Jurkat, Clone E6-1 (cell line): ENCODE measurements at regions not wholly inside any gene's neighbourhood (a gene's known extent, or its start where the extent isn't known, plus 50 kb on each side); places are given as distances from the start of the nearest gene placed in this dataset.

ENCODE experiments used
- DNase-seq: peaks from one replicate; pipeline ENCODE4 v3.0.0-alpha.2; 2011; ENCODE audit warnings: low read depth, low spot score
- H3K4me3 ChIP-seq: 2 replicates; pipeline ENCODE4 v1.5.1; 2011; ENCODE audit warnings: mild to moderate bottlenecking, low read length, control low read depth, moderate library complexity

DNA sequence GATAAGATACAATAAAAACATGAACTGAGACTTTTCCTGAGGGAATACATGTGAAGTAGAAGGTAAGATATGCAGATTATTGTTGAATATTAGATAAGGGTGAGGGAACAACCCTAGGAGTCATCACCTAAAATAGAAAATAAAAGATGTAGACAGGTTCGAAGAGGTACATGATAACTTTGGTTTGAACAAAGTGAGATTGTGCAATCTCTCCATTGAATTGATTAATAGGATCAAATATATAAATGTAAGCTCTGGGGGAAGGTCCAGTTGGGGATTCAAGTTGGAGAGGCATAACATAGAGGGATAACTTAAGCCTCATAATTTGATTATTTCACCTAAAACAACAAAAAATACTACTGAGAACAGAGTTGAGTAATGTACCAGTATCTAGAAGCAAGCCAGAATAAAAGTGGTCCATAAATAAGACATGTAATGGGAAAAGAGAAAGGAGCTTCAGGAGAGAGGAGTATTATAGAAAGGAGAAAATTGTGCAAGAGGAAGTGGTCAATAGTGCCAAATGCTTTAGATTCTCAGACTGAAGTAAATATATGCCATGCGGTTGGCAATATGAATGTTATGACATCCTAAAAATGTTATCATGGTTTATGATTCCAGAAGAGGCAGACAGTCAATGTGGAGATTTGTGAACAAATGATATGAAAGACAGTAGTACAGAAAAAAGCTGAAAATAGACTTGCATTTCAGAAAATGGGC lies 282.3 kb upstream of the CHRM2 start:
- H3K4me3 ChIP-seq, result no peak overlapping the region
- no peak for DNase-seq

DNA sequence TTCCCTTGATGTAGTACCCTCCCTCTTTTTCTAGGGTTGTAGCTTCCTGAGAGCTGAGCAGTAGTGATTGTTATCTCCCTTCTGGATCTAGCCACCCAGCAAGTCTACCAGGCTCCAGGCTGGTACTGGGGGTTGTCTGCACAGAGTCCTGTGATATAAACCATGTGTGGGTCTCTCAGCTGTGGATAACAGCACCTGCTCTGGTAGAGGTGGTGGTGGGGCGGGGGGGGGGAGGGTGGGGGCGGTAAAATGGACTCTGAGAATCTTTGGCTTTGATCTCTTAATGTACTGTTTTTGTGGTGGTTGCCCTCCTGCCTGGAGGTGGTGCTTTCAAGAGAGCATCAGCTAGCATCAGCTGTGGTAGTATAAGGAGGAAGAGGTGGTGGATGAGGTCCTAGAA lies 302.0 kb upstream of the CHRM2 start:
- DNase-seq, result peak; percentile 54
- H3K4me3 ChIP-seq, result no peak overlapping the region

- H3K4me3 ChIP-seq, result no peak overlapping the region
- DNase-seq, result no peak
Observed at GRCh38 chr7:136555933-136556332, 312.5 kb upstream of the CHRM2 start.

DNA sequence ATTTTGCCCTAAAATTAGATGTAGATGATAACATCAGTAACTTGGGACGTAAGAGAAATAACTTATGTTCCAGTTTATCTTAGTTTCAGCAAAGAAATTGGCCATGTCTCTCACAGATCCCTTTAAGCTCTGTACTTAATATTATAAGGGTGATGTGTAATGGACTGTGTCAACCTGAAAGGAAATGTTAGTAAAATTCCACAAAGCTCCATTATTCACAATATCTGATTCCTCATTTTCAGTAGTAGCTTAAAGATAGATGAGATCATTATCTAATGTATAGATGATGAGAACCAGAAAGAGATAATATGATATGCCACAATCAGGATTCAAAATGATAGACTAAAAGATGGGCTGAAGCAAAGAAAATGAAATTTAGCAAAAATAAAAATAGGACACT lies 316.8 kb upstream of the CHRM2 start:
- no peak overlapping the region for H3K4me3 ChIP-seq
- DNase-seq, result no peak

DNA sequence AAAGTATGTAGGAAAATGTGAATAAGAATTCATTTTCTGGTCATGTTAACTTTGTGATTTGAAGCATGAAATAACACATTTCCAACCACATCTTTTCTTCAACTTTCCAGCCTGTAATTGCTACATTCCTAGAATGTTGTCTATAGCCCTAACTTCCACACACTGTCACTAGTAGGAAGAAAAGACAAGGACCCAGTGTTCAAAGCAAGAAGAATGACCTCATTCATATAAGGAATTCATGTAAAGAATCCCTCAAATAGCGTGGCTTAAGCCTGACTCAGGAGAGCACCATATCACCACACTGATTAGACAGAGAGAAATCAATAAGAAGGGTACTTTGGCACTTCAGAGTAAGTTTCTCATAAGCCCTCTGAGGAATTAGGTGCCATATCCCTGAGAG lies 318.7 kb upstream of the CHRM2 start:
- H3K4me3 ChIP-seq, result no peak overlapping the region

GRCh38 chr7:136533732-136534131 lies 334.7 kb upstream of the CHRM2 start:
- no peak overlapping the region for H3K4me3 ChIP-seq
- DNase-seq, result no peak

More for the DNA sequence above, 318.7 kb upstream of the CHRM2 start:
- DNase-seq, result no peak

DNA sequence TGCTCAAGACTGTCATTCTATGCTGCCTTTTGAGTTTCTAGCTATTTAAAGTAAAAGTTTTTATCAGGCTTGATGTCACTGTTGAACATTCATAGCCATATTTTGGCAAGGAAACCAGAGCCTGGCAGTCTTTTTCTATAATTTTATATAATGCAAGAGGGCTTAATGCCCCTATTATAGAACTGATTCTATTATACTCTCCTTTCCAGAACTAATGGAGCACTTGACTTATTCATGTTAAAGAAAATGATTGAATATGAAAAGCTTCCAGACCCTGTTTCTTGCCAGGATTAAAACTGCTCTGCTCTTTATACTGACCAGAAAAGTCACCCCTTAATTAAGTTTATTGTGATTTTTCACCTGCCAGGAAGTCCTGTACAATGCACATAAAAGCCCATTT lies 337.6 kb upstream of the CHRM2 start:
- no peak overlapping the region for H3K4me3 ChIP-seq
- no peak for DNase-seq

- no peak for DNase-seq
- H3K4me3 ChIP-seq, result no peak overlapping the region
Observed at GRCh38 chr7:136528329-136528728, 340.1 kb upstream of the CHRM2 start.

DNA sequence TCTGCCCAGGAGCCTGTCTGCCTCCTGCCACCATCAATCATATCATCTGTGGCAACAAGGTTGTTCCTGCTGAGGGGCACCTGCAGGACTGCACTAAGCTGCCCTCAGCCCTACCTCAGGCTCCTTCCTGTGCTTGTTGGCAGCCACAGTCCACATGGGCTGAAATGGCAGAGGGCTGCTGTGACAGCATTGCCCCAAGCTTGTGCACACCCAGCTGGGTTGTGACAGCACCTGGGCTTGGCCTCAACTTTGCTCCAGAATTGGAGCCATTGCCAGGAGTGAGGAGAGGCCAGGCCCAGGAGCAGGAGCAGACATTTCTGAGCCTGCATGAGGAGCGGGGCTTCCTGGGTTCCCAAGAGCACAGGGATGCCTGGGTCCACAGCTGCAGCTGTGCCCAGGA lies 340.9 kb upstream of the CHRM2 start:
- H3K4me3 ChIP-seq, result no peak overlapping the region
- DNase-seq, result no peak

- no peak overlapping the region for H3K4me3 ChIP-seq
- DNase-seq, result no peak
Observed at GRCh38 chr7:136526408-136527105, 341.9 kb upstream of the CHRM2 start.

- no peak overlapping the region for H3K4me3 ChIP-seq
- no peak for DNase-seq
Observed at GRCh38 chr7:136523571-136523970, 344.9 kb upstream of the CHRM2 start.

- DNase-seq, result no peak
- no peak overlapping the region for H3K4me3 ChIP-seq
Observed at GRCh38 chr7:136517971-136518370, 350.5 kb upstream of the CHRM2 start.

DNA sequence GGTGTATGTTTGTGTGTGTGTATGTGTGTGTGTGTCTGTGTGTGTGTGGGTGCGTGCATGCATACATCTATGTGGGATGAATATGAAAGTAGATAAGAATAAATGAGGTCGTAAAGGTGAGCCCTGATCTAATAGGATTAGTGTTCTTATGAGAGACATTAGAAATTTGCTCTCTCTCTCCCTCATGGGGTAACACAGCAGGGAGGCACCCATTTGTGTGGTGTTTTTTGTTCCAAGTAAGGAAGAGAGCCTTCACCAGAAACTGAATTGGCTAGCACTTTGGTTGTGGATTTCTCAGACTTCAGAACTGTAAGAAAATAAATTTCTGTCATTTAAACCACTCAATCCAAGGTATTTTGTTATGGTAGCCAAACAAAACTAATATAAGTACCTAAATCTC lies 353.7 kb upstream of the CHRM2 start:
- no peak for DNase-seq
- no peak overlapping the region for H3K4me3 ChIP-seq

GRCh38 chr7:136513744-136514143 lies 354.7 kb upstream of the CHRM2 start:
- H3K4me3 ChIP-seq, result no peak overlapping the region
- DNase-seq, result no peak

- no peak for DNase-seq
- H3K4me3 ChIP-seq, result no peak overlapping the region
Observed at GRCh38 chr7:136509466-136509865, 359.0 kb upstream of the CHRM2 start.

DNA sequence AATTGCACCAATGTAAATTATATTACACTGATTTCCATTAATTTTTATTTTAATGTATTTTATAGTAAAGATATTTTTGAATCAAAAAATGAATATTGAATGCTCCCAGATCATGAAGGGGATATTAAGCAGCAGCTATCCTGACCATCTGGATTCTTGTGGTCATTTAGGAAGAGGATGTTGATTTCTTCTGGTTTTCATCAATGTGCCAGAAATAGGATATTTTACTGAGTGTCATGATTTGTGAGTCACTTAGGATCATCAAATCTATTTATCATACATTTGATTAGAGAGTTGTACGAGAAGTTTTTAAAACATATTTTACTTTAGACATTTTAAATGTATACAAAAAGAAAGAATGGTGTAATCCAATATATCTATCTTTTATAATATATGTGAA lies 366.3 kb upstream of the CHRM2 start:
- no peak overlapping the region for H3K4me3 ChIP-seq

DNA sequence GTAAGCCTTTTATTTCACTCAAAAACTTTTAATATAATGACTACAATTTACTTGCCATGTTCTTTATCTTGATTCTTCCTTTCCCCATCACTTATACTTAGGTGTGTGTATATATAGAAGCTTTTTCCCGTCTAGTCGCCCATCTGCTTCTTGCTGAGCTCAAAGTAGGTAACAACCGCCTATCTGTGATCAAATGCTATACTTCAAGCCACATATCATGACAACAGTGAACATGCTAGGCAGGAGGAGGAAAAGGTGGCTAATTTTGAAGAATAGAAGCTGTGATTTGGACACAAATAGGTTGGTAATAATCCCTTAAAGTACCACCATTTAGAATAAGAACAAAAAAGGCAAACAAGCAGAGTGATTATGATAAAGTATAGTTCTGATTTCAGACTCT lies 367.3 kb upstream of the CHRM2 start:
- no peak overlapping the region for H3K4me3 ChIP-seq
- no peak for DNase-seq

More for the DNA sequence above, 366.3 kb upstream of the CHRM2 start:
- no peak for DNase-seq

DNA sequence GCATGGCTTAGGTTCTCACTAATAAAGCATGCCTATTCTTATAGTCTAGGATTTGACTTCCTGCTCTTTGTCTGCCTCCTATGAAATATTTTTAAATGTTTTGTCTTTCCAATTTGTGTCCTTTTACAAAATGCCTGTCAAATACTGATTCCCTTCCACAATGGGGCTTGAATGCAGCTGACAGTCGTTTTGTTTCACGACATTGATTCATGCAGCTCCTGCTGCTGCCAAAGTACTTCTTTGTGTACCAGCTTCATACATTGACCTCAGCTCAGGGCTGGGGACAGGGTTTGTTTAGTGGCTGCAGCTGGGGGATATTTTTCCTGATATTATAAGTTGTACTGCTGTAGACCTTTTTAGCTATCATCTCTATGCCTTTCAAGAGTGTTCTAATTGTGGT lies 371.9 kb upstream of the CHRM2 start:
- no peak for DNase-seq
- H3K4me3 ChIP-seq, result no peak overlapping the region

DNA sequence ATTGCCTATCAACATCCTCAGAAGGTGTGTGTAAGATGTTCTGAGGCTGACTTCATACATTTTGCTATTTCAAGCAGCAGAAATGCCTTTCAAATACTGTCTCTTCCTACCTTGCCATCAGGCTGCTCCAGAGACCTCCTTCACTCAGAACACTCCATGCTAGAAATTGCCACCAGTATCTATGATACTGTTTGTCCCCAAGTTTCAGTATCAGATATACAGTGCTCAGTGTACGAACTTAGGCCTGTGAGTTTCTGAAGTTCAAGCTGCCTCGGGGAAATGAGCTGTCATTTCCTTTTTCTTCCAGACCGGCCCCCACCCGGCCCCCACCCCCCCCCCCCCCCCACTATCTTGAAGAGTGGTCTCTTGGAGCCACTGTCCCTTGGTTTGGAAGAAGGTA lies 373.4 kb upstream of the CHRM2 start:
- DNase-seq, result no peak
- no peak overlapping the region for H3K4me3 ChIP-seq

DNA sequence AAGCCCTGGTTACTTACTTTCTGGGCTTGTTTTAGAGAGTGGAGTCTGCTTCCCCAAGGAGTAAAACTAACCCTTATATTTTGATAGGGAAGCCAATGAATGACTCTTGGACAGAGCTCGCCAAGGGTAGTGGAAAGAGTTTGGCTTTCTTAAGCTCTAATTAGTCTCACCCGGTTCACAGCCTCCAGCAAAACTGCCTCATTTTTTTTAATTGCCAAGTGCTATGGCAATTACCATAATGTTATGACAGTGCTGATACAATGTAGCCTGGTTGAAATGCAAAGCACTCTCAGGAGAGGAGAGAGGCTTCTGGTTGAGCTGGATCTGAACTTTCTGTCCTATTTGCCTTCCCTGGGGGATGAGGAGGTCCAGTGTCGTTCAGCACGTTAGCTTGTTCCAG lies 376.1 kb upstream of the CHRM2 start:
- H3K4me3 ChIP-seq, result no peak overlapping the region

GRCh38 chr7:136489808-136490207 lies 378.6 kb upstream of the CHRM2 start:
- H3K4me3 ChIP-seq, result no peak overlapping the region
- DNase-seq, result no peak

More for the DNA sequence above, 376.1 kb upstream of the CHRM2 start:
- no peak for DNase-seq
